AG08396 (cell line): ENCODE measurements at regions not wholly inside any gene's neighbourhood (a gene's known extent, or its start where the extent isn't known, plus 50 kb on each side); places are given as distances from the start of the nearest gene placed in this dataset.
"Not testable (repeated sequence)": the region's sequence is repeated elsewhere in the genome, so short reads cannot be mapped to it uniquely, and the experiment has no call there.

Experiments used
- DNase-seq: peaks from one replicate; pipeline ENCODE4 v3.0.0; 2012; ENCODE audit warnings: low spot score, mixed read lengths

- no peak for DNase-seq
These were observed 74.0 kb upstream of the PROKR2 start for GRCh38 chr20:5390720-5391119.

DNA sequence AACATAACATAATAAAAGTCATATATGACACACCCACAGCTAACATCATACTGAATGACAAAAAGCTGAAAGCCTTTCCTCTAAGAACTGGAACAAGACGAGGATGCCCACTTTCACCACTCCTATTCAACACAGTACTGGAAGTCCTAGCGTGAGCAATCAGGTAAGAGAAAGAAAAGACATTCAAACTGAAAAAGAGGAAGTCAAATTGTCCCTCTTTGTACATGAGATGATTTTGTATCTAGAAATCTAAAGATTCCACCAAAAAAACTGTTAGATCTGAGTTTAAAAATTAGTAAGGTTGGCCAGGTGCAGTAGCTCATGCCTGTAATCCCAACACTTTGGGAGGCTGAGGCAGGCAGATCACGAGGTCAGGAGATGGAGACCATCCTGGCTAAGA is 70.1 kb upstream of the PROKR2 start:
- DNase-seq, result not testable (repeated sequence)

DNA sequence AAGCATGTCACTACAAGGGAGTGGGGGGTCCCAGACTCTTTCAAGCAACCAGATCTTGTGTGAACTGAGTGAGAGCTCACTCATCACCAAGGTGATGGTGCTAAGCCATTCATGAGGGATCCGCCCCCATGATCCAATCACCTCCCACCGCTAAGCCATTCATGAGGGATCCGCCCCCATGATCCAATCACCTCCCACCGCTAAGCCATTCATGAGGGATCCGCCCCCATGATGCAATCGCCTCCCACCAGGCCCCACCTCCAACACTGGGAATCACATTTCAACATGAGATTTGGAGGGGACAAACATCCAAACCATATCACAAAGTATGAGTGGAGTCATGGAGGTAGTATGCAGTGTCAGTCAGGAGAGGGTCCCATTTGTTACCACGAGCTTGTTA is 64.8 kb upstream of the PROKR2 start:
- DNase-seq, result not testable (repeated sequence)

DNA sequence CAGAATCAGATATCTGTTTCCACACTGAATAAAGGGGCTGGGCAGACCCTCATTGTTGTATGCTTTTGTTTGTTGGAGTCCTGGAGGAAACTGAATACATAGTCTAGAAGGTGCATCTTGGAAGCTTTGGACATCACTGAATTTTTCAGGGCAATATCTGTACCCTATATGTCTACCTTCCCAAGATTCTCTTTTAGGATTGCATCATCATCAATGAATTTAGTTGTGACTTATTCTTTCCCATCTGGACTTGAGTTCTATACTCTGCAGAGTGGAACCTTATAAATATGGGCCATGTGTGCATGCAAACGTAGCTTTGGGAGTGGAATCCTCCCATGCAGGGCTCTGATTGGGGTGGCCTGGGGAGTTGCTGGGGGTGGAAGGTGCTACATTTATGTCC is 60.7 kb upstream of the PROKR2 start:
- DNase-seq, result no peak

DNA sequence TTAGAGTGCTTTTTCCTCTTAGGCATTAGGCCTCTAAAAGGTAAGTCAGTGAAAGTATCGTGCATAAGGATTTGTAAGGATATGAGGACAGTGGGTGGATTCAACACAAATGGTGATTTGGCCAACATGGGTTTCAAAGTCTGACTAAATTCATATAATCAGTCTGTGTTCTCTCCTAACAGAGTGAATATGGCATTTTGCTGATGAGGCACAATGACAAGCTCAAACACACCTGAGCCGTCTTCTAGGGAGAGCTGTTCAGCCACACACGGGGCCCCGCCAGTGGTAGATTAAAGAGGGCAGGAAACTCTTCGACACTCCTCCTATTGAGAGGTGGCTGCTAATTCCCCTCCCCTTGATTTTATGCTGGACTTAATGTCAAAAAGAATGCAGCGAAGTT is 59.5 kb upstream of the PROKR2 start:
- no peak for DNase-seq

DNA sequence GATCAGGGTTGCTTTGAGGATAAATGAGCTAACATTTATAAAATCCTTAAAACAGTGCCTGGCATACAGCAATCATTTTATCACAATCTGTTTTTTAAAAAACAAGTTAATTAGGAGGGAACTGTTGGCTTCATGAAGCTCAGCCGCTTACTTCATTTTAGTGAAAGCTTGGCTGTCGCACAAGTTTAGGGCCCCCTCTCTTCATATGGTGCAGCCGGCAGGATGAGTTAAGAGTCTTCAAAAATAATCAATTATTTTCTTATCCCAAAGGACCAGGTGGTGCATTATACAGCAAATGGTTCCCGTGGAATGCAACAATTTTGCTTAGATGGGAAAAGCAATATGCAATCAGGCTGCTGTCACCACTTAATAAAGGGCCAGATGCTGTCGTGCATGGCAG is 57.4 kb upstream of the PROKR2 start:
- no peak for DNase-seq

DNA sequence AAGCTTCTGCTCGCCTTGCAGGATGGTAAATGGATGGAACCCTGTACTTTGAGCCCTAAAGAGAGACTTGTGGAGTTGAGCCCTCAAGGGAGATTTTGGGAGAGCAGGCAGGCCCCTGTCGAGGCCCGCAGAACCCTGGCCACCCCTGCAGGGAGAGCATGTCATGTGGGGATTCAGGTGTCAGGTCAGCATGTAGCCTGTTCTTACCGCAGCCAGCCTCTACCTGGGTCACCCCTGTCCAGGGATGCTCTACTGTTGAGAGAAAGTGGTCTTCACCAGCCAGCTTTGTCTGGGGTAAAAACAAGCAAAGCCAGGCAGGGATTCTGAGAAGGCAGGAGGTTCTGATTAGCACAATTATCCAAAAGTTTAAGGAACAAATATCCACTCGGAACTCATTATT is 55.6 kb upstream of the PROKR2 start:
- DNase-seq, result no peak

GRCh38 chr20:5369629-5370028 is 52.9 kb upstream of the PROKR2 start:
- DNase-seq, result no peak
